Transverse colon (tissue), 4 donors: ENCODE measurements at regions not wholly inside any gene's neighbourhood (a gene's known extent, or its start where the extent isn't known, plus 50 kb on each side); places are given as distances from the start of the nearest gene placed in this dataset.
"Not testable (repeated sequence)": the region's sequence is repeated elsewhere in the genome, so short reads cannot be mapped to it uniquely, and the experiment has no call there.

ENCODE experiments used
- DNase-seq: peaks from one replicate; pipeline ENCODE4 v3.0.0-alpha.2; 2019
- H3K27ac ChIP-seq, 4 donors: fragments of 200-600 bp; sonication (generic); 2 replicates each; pipeline ENCODE4 v1.5.1; 2016 to 2018; ENCODE audit warnings: inconsistent platforms in 4 of 4
- H3K27me3 ChIP-seq: fragments of 200-600 bp; sonication (generic); 2 replicates; pipeline ENCODE4 v1.5.1; 2017; ENCODE audit warnings: inconsistent platforms
- H3K36me3 ChIP-seq, 4 donors: fragments of 200-600 bp; sonication (generic); 2 replicates each; pipeline ENCODE4 v1.5.1; 2017 to 2019; ENCODE audit warnings: inconsistent platforms in 4 of 4
- H3K4me1 ChIP-seq, 4 donors: fragments of 200-600 bp; sonication (generic); 2 replicates each; pipeline ENCODE4 v1.5.1; 2017 to 2020; ENCODE audit warnings: inconsistent platforms in 4 of 4
- H3K4me3 ChIP-seq, 4 donors: fragments of 200-600 bp; sonication (generic); 1 replicate in 1 of 4; 2 replicates in 3 of 4; pipeline versions ENCODE4 v1.5.1 to v1.6.1; 2017 to 2019; ENCODE audit warnings: inconsistent platforms in 4 of 4
- H3K9me3 ChIP-seq, 2 donors: fragments of 200-600 bp; sonication (generic); 2 replicates each; pipeline ENCODE4 v1.5.1; 2017 to 2019; ENCODE audit warnings: inconsistent platforms in 2 of 2
- CTCF ChIP-seq, 5 experiments: fragments of 200-600 bp in 3 of 5; fragments of 450-650 bp in 2 of 5; sonication (generic) in 3 of 5; IDR thresholded peaks; 1 replicate in 2 of 5; 2 replicates in 3 of 5; pipeline ENCODE4 v1.5.1; 2016 to 2017; ENCODE audit warnings: antibody characterized with exemption in 5 of 5, inconsistent platforms in 3 of 5, mild to moderate bottlenecking in 2 of 5, moderate library complexity in 1 of 5
- EP300 ChIP-seq: sonication (generic); formaldehyde crosslinking; IDR thresholded peaks from one replicate; pipeline ENCODE4 v1.6.1; 2017; ENCODE audit warnings: antibody characterized with exemption, low read depth
- POLR2A ChIP-seq: fragments of 450-650 bp; IDR thresholded peaks from one replicate; pipeline ENCODE4 v1.6.1; 2016; ENCODE audit warnings: antibody characterized with exemption, mild to moderate bottlenecking, moderate library complexity
- POLR2AphosphoS5 ChIP-seq, 3 donors: sonication (generic); formaldehyde crosslinking; IDR thresholded peaks; one replicate each; pipeline ENCODE4 v1.6.1; 2016; ENCODE audit warnings: antibody characterized with exemption in 3 of 3
- WGBS, 2 donors: methylation state at CpG; one replicate each; pipeline ENCODE4 v1.1.5; 2018; ENCODE audit warnings: low coverage in 1 of 2; 5-methylcytosine and 5-hydroxymethylcytosine counted together
- in situ Hi-C, 4 donors: fragments of 200-750 bp; cut with MboI; loops; one replicate each; pipeline versions ENCODE4 v1.15.0 to v1.15.1; 2017; ENCODE audit warnings: low sequenced_read_pairs in 3 of 4, low pct_ligation_motif_present in 1 of 4, low pct_unique_long_range_greater_than_20kb in 1 of 4
- intact Hi-C: fragments of 100-400 bp; cut with DNase I; formaldehyde crosslinking; loops from one replicate; pipeline ENCODE4 v1.15.1; 2023; ENCODE audit warnings: low total_unique reads

- 41 to 50% methylated on average over 1 of the region's 1 CpG for WGBS, 2 donors
- H3K27me3 ChIP-seq: no peaks in the 10 kb centered on the region
- in situ Hi-C loops: no loop called here
Measured at GRCh38 chr5:103690676-103691075, 128.1 kb upstream of the NUDT12 start.

GRCh38 chr5:103679873-103680272 is 117.3 kb upstream of the NUDT12 start:
- no peak overlapping the region for H3K27ac ChIP-seq
- H3K27me3 ChIP-seq: no peaks in the 10 kb centered on the region
- no peaks in the 10 kb centered on the region for H3K4me1 ChIP-seq
- intact Hi-C loops: no loop called here
- no peaks in the 10 kb centered on the region for H3K9me3 ChIP-seq
- no peaks in the 10 kb centered on the region for H3K36me3 ChIP-seq
- in situ Hi-C loops: no loop called here
- H3K4me3 ChIP-seq: no peak overlapping the region
- WGBS, 2 donors: 40 to 74% methylated on average over 2 to 3 of the region's 3 CpGs
- DNase-seq: no peak
- no peak for TF ChIP-seq CTCF (IDR thresholded peaks at IDR 0.05)
- TF ChIP-seq EP300: no peak
- no peak for TF ChIP-seq POLR2A
- TF ChIP-seq POLR2AphosphoS5 (IDR thresholded peaks at IDR 0.05): no peak

More at GRCh38 chr5:103690676-103691075, 128.1 kb upstream of the NUDT12 start:
- TF ChIP-seq POLR2A: no peak
- TF ChIP-seq EP300: no peak
- no peak for TF ChIP-seq CTCF (IDR thresholded peaks at IDR 0.05)
- TF ChIP-seq POLR2AphosphoS5 (IDR thresholded peaks at IDR 0.05): no peak
- no peaks in the 10 kb centered on the region for H3K4me1 ChIP-seq
- no peaks in the 10 kb centered on the region for H3K36me3 ChIP-seq
- no peaks in the 10 kb centered on the region for H3K9me3 ChIP-seq
- no peak overlapping the region for H3K4me3 ChIP-seq
- H3K27ac ChIP-seq: no peak overlapping the region
- intact Hi-C loops: no loop called here
- DNase-seq: no peak

GRCh38 chr5:103676198-103676597 is 113.6 kb upstream of the NUDT12 start:
- intact Hi-C loops, H3K27ac ChIP-seq, H3K4me1 ChIP-seq, DNase-seq, H3K4me3 ChIP-seq, H3K9me3 ChIP-seq, H3K36me3 ChIP-seq, H3K27me3 ChIP-seq, in situ Hi-C loops: not testable (repeated sequence)
- 36 to 47% methylated on average over 3 to 5 of the region's 5 CpGs for WGBS, 2 donors

- 39 to 64% methylated on average over 2 to 3 of the region's 3 CpGs for WGBS, 2 donors
- intact Hi-C loops: no loop called here
- H3K9me3 ChIP-seq: no peaks in the 10 kb centered on the region
- no peak for DNase-seq
- peaks cover 0 to 3% (median 2%) of the 10 kb centered on the region in 4 donors for H3K4me1 ChIP-seq
- in situ Hi-C loops: no loop called here
- H3K36me3 ChIP-seq: no peaks in the 10 kb centered on the region
- no peak overlapping the region for H3K4me3 ChIP-seq
- no peaks in the 10 kb centered on the region for H3K27me3 ChIP-seq
- H3K27ac ChIP-seq: no peak overlapping the region
- TF ChIP-seq POLR2AphosphoS5 (IDR thresholded peaks at IDR 0.05) (no peak), CTCF (IDR thresholded peaks at IDR 0.05) (no peak), POLR2A (no peak), EP300 (no peak)
Measured at GRCh38 chr5:103674739-103675138, 112.2 kb upstream of the NUDT12 start.

GRCh38 chr5:103674251-103674650 is 111.7 kb upstream of the NUDT12 start:
- WGBS, 2 donors: 50 to 73% methylated on average over 1 of the region's 1 CpG
- peaks cover 0 to 3% (median 2%) of the 10 kb centered on the region in 4 donors for H3K4me1 ChIP-seq
- no peak overlapping the region for H3K4me3 ChIP-seq
- H3K27ac ChIP-seq: no peak overlapping the region
- in situ Hi-C loops: no loop called here
- no peaks in the 10 kb centered on the region for H3K36me3 ChIP-seq
- no peak for TF ChIP-seq CTCF (IDR thresholded peaks at IDR 0.05)
- TF ChIP-seq POLR2A: no peak
- no peak for TF ChIP-seq POLR2AphosphoS5 (IDR thresholded peaks at IDR 0.05)
- no peak for TF ChIP-seq EP300
- H3K9me3 ChIP-seq: no peaks in the 10 kb centered on the region
- intact Hi-C loops: no loop called here
- H3K27me3 ChIP-seq: no peaks in the 10 kb centered on the region
- no peak for DNase-seq
